HEK293 (cell line): ENCODE measurements at regions not wholly inside any gene's neighbourhood (a gene's known extent, or its start where the extent isn't known, plus 50 kb on each side); places are given as distances from the start of the nearest gene placed in this dataset.

ENCODE experiments used
- CTCF ChIA-PET: fragments of 350-600 bp; formaldehyde crosslinking; extraction: SDS; loops from one replicate; lab custom pipeline; 2021; ENCODE audit warnings: antibody characterized with exemption; lab: Yijun Ruan, JAX
- POLR2A ChIA-PET: fragments of 300-600 bp; formaldehyde crosslinking; extraction: SDS; loops from one replicate; lab custom pipeline; 2020; ENCODE audit warnings: antibody characterized with exemption, inconsistent platforms; lab: Yijun Ruan, JAX
- H3K27ac ChIP-seq: fragments of 200-500 bp; sonication (Bioruptor generic); 2 replicates; pipeline ENCODE4 v1.5.1; 2014; ENCODE audit warnings: low read depth, low read length, control low read depth, inconsistent platforms; ENCODE audit errors: extremely low read depth
- H3K36me3 ChIP-seq, 2 experiments: fragments of 200-500 bp in 1 of 2; sonication (Bioruptor generic) in 1 of 2; 1 replicate in 1 of 2; 2 replicates in 1 of 2; pipeline ENCODE4 v1.5.1; 2014 to 2017; ENCODE audit warnings: inconsistent platforms in 2 of 2, low read length in 2 of 2; ENCODE audit not compliant: control insufficient read depth in 2 of 2, insufficient read depth in 1 of 2
- H3K4me1 ChIP-seq: fragments of 200-500 bp; sonication (Bioruptor generic); 2 replicates; pipeline ENCODE4 v1.5.1; 2014; ENCODE audit warnings: mild to moderate bottlenecking, low read length, inconsistent platforms; ENCODE audit not compliant: control insufficient read depth, insufficient read depth
- H3K4me3 ChIP-seq: 2 replicates; pipeline ENCODE4 v1.5.1; 2011; ENCODE audit warnings: low read depth, mild to moderate bottlenecking, control low read depth, low read length, moderate library complexity
- H3K9me3 ChIP-seq: fragments of 200-500 bp; sonication (Bioruptor generic); 2 replicates; pipeline ENCODE4 v1.5.1; 2014; ENCODE audit warnings: low read depth, low read length, inconsistent platforms; ENCODE audit not compliant: control insufficient read depth, insufficient read depth
- GLIS1 ChIP-seq: fragments of 450-650 bp; formaldehyde crosslinking; IDR thresholded peaks from 2 replicates; pipeline ENCODE4 v1.5.1; 2016; ENCODE audit warnings: missing biosample characterization, missing genetic modification characterization
- HIC1 ChIP-seq: fragments of 450-650 bp; formaldehyde crosslinking; IDR thresholded peaks from 2 replicates; pipeline ENCODE4 v1.5.1; 2016; ENCODE audit warnings: missing biosample characterization, missing genetic modification characterization
- PRDM10 ChIP-seq: fragments of 450-650 bp; formaldehyde crosslinking; IDR thresholded peaks from 2 replicates; pipeline ENCODE4 v1.5.1; 2016; ENCODE audit warnings: missing biosample characterization, missing genetic modification characterization
- YY2 ChIP-seq: fragments of 450-650 bp; formaldehyde crosslinking; IDR thresholded peaks from 2 replicates; pipeline ENCODE4 v1.5.1; 2016; ENCODE audit warnings: missing biosample characterization, missing genetic modification characterization
- ZFHX2 ChIP-seq: fragments of 450-650 bp; formaldehyde crosslinking; conservative IDR thresholded peaks from 2 replicates; pipeline ENCODE4 v1.5.1; 2016; ENCODE audit warnings: missing biosample characterization, missing genetic modification characterization
- ZNF148 ChIP-seq: fragments of 450-650 bp; formaldehyde crosslinking; IDR thresholded peaks from 2 replicates; pipeline ENCODE4 v1.5.0; 2017; ENCODE audit warnings: missing biosample characterization, missing genetic modification characterization, borderline replicate concordance
- ZNF155 ChIP-seq: fragments of 450-650 bp; formaldehyde crosslinking; IDR thresholded peaks from 2 replicates; pipeline ENCODE4 v1.5.1; 2016; ENCODE audit warnings: missing biosample characterization, missing genetic modification characterization
- ZNF18 ChIP-seq: fragments of 450-650 bp; formaldehyde crosslinking; IDR thresholded peaks from 2 replicates; pipeline ENCODE4 v1.5.1; 2016; ENCODE audit warnings: missing biosample characterization, missing genetic modification characterization
- ZNF2 ChIP-seq: fragments of 450-650 bp; formaldehyde crosslinking; IDR thresholded peaks from 2 replicates; pipeline ENCODE4 v1.5.1; 2016; ENCODE audit warnings: missing biosample characterization, missing genetic modification characterization
- ZNF302 ChIP-seq: fragments of 450-650 bp; formaldehyde crosslinking; IDR thresholded peaks from 2 replicates; pipeline ENCODE4 v1.5.1; 2016; ENCODE audit warnings: missing biosample characterization, missing genetic modification characterization, low read depth
- ZNF350 ChIP-seq: fragments of 450-650 bp; formaldehyde crosslinking; IDR thresholded peaks from 2 replicates; pipeline ENCODE4 v1.5.0; 2017; ENCODE audit warnings: missing biosample characterization, mild to moderate bottlenecking, missing genetic modification characterization
- ZNF37A ChIP-seq: fragments of 450-650 bp; IDR thresholded peaks from 2 replicates; pipeline ENCODE4 v1.5.1; 2018; ENCODE audit warnings: missing biosample characterization, missing genetic modification characterization
- ZNF398 ChIP-seq: fragments of 450-650 bp; formaldehyde crosslinking; IDR thresholded peaks from 2 replicates; pipeline ENCODE4 v1.5.1; 2017; ENCODE audit warnings: missing biosample characterization, missing genetic modification characterization
- ZNF548 ChIP-seq: fragments of 450-650 bp; formaldehyde crosslinking; IDR thresholded peaks from 2 replicates; pipeline ENCODE4 v1.5.1; 2016; ENCODE audit warnings: missing biosample characterization, missing genetic modification characterization
- ZNF571 ChIP-seq: fragments of 450-650 bp; formaldehyde crosslinking; IDR thresholded peaks from 2 replicates; pipeline ENCODE4 v1.5.0; 2017; ENCODE audit warnings: missing biosample characterization, missing genetic modification characterization
- ZNF624 ChIP-seq: fragments of 450-650 bp; formaldehyde crosslinking; IDR thresholded peaks from 2 replicates; pipeline ENCODE4 v1.5.1; 2017; ENCODE audit warnings: missing biosample characterization, missing genetic modification characterization
- ZNF660 ChIP-seq: fragments of 450-650 bp; IDR thresholded peaks from 2 replicates; pipeline ENCODE4 v1.5.1; 2018; ENCODE audit warnings: missing biosample characterization, mild to moderate bottlenecking, missing genetic modification characterization
- ZNF776 ChIP-seq: fragments of 450-650 bp; formaldehyde crosslinking; IDR thresholded peaks from 2 replicates; pipeline ENCODE4 v1.5.0; 2017; ENCODE audit warnings: missing biosample characterization, missing genetic modification characterization, borderline replicate concordance
- ZNF777 ChIP-seq: fragments of 450-650 bp; formaldehyde crosslinking; IDR thresholded peaks from 2 replicates; pipeline ENCODE4 v1.5.1; 2017; ENCODE audit warnings: missing biosample characterization, missing genetic modification characterization, borderline replicate concordance
- ZNF791 ChIP-seq: fragments of 450-650 bp; formaldehyde crosslinking; IDR thresholded peaks from 2 replicates; pipeline ENCODE4 v1.5.1; 2016; ENCODE audit warnings: missing biosample characterization, missing genetic modification characterization
- ZNF837 ChIP-seq: fragments of 450-650 bp; formaldehyde crosslinking; IDR thresholded peaks from 2 replicates; pipeline ENCODE4 v1.5.1; 2016; ENCODE audit warnings: missing biosample characterization, missing genetic modification characterization

- TF ChIP-seq ZNF776 (tag by site-specific recombination) (no peak), ZNF18 (tag by site-specific recombination) (no peak), ZNF398 (tag by site-specific recombination) (no peak), ZNF350 (tag by site-specific recombination) (no peak), ZFHX2 (no peak), ZNF548 (no peak), ZNF660 (tag by site-specific recombination) (no peak)
- TF ChIP-seq, all 188 proteins: peak for 0
Observed at GRCh38 chr1:4131734-4132133, 231.7 kb upstream of the C1orf174 start (continued).

- Histone ChIP-seq H3K9me3 (no peaks in the 10 kb centered on the region), H3K4me1 (no peaks in the 10 kb centered on the region), H3K27ac (no peak overlapping the region), H3K36me3 (no peaks in the 10 kb centered on the region), H3K4me3 (no peak overlapping the region)
- TF ChIP-seq YY2 (tag by site-specific recombination) (no peak), GLIS1 (tag by site-specific recombination) (no peak), ZNF777 (tag by site-specific recombination) (no peak), ZNF302 (tag by site-specific recombination) (no peak), ZNF791 (tag by site-specific recombination) (no peak), ZNF837 (tag by site-specific recombination) (no peak), ZNF624 (no peak)
- CTCF ChIA-PET, result no interaction called here
- POLR2A ChIA-PET, result no interaction called here
Observed at GRCh38 chr1:4132352-4133296, 232.6 kb upstream of the C1orf174 start.

GRCh38 chr1:4133297-4133938 lies 233.3 kb upstream of the C1orf174 start:
- Histone ChIP-seq H3K9me3 (no peaks in the 10 kb centered on the region), H3K36me3 (no peaks in the 10 kb centered on the region), H3K4me3 (no peak overlapping the region), H3K4me1 (no peaks in the 10 kb centered on the region), H3K27ac (no peak overlapping the region)
- POLR2A ChIA-PET, result no interaction called here
- CTCF ChIA-PET, result no interaction called here
- no peak for TF ChIP-seq HIC1 (tag by site-specific recombination)
- TF ChIP-seq ZNF2 (tag by site-specific recombination), result no peak
- TF ChIP-seq ZNF148 (tag by site-specific recombination), result no peak
- TF ChIP-seq ZNF155 (tag by site-specific recombination), result no peak
- TF ChIP-seq ZNF37A (tag by site-specific recombination), result no peak
- no peak for TF ChIP-seq ZNF571 (tag by site-specific recombination)
- TF ChIP-seq PRDM10 (tag by site-specific recombination), result no peak
